K562 (cell line): ENCODE measurements at regions not wholly inside any gene's neighbourhood (a gene's known extent, or its start where the extent isn't known, plus 50 kb on each side); places are given as distances from the start of the nearest gene placed in this dataset.

Experiments used
- ATF3 ChIP-seq, 2 experiments: fragments of 450-650 bp in 1 of 2; sonication (generic) in 1 of 2; formaldehyde crosslinking in 1 of 2; IDR thresholded peaks in 1 of 2; conservative IDR thresholded peaks in 1 of 2; 2 replicates each; pipeline versions ENCODE4 v1.6.1 to v1.8.1; 2016 to 2023; ENCODE audit warnings: mild to moderate bottlenecking in 2 of 2, moderate library complexity in 2 of 2, inconsistent platforms in 1 of 2, missing genetic modification reagents in 1 of 2
- EGR1 ChIP-seq: fragments of 450-650 bp; conservative IDR thresholded peaks from 2 replicates; pipeline ENCODE4 v1.6.1; 2017; ENCODE audit warnings: mild to moderate bottlenecking
- KLF16 ChIP-seq: IDR thresholded peaks from 2 replicates; pipeline ENCODE4 v1.6.1; 2016; ENCODE audit warnings: antibody characterized with exemption
- MAFG ChIP-seq: fragments of 450-650 bp; conservative IDR thresholded peaks from 2 replicates; pipeline ENCODE4 v1.6.1; 2016; ENCODE audit warnings: missing genetic modification characterization, missing compliant biosample characterization
- MLLT1 ChIP-seq, 2 experiments: fragments of 450-650 bp; IDR thresholded peaks; 2 replicates each; pipeline ENCODE4 v1.6.1; 2016
- RAD51 ChIP-seq: fragments of 450-650 bp; IDR thresholded peaks from 2 replicates; pipeline ENCODE4 v1.7.1; 2016; ENCODE audit warnings: low read depth, mild to moderate bottlenecking, borderline replicate concordance
- TEAD4 ChIP-seq, 2 experiments: sonication (generic) in 1 of 2; formaldehyde crosslinking in 1 of 2; IDR thresholded peaks; 2 replicates each; pipeline versions ENCODE4 v1.6.1 to v1.8.0; 2012 to 2022; ENCODE audit warnings: borderline replicate concordance in 1 of 2, inconsistent platforms in 1 of 2, low read length in 1 of 2, mild to moderate bottlenecking in 1 of 2, missing genetic modification reagents in 1 of 2
- ZNF311 ChIP-seq: fragments of 250-450 bp; sonication (Bioruptor Pico); IDR thresholded peaks from 2 replicates; pipeline ENCODE4 v1.4.0; 2020; ENCODE audit warnings: mild to moderate bottlenecking, moderate library complexity
- TF ChIP-seq, protein P1 (sequence below): fragments of 250-450 bp; sonication (Bioruptor Pico); IDR thresholded peaks from 2 replicates; pipeline ENCODE4 v1.8.0; 2021; ENCODE audit warnings: mild to moderate bottlenecking, moderate library complexity
- TF ChIP-seq, protein P2 (sequence below): fragments of 250-450 bp; sonication (Bioruptor Pico); IDR thresholded peaks from 2 replicates; pipeline ENCODE4 v1.4.0; 2020

DNA sequence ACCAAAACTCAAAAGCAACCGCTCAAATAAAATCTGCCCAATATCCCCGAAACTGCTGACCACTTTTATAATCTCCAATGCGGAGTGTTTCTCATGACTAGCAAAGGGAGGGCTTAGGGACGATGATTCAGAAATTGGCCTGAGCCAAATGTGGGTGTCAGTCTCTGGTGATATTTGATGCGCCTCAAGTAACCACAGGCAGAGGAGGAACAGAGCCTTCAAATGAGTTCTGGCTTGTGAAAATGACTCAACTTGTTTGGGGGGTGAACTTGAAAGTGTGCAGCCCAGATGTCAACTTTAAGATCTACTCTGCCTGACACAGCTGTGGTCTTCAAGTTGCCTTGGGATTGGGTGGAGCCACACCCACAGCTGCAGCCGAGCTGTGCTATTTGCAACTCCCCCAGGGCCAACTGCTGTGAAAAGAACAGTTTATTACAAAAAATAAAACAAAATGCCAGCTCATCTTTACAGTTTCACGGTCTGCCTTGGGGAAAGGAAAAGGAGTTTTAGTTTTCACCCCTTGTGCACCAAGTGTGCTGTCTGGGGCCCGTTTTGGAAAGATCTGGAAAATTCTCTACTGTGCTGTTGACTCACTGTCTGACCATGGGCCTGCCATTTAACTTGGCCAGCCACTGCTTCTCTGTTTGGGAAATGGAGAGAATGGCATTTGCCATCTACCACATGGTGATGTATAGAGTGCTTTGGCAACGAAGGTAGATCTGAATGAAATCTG, 222.1 kb downstream of the MTX2 start (continued):
- TF ChIP-seq RAD51 (no peak), KLF16 (0 out of 2 replicates have a peak, but pooled peaks have one; percentile 50), EGR1 (0 out of 2 replicates have a peak, but pooled peaks have one; percentile 28), ATF3 (IDR thresholded peaks at IDR 0.05) (peak; percentile 45), ATF3 (CRISPR knock-in tag; conservative IDR thresholded peaks at IDR 0.05) (no peak), MLLT1 (IDR thresholded peaks at IDR 0.05) (0 out of 4 replicates have a peak, but pooled peaks of 1 of the 2 experiments have one; percentile 21), MAFG (tag) (peak; percentile 56), TEAD4 (IDR thresholded peaks at IDR 0.05; ENCODE audit: low read length) (peak; percentile 60), TEAD4 (CRISPR knock-in tag; IDR thresholded peaks at IDR 0.05; ENCODE audit: borderline replicate concordance) (no peak), ZNF311 (CRISPR knock-in tag) (0 out of 2 replicates have a peak, but pooled peaks have one; percentile 19)
- TF ChIP-seq, protein P1, sequence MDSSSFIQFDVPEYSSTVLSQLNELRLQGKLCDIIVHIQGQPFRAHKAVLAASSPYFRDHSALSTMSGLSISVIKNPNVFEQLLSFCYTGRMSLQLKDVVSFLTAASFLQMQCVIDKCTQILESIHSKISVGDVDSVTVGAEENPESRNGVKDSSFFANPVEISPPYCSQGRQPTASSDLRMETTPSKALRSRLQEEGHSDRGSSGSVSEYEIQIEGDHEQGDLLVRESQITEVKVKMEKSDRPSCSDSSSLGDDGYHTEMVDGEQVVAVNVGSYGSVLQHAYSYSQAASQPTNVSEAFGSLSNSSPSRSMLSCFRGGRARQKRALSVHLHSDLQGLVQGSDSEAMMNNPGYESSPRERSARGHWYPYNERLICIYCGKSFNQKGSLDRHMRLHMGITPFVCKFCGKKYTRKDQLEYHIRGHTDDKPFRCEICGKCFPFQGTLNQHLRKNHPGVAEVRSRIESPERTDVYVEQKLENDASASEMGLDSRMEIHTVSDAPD (CRISPR knock-in tag), result 0 out of 2 replicates have a peak, but pooled peaks have one; percentile 2
- TF ChIP-seq, protein P2, sequence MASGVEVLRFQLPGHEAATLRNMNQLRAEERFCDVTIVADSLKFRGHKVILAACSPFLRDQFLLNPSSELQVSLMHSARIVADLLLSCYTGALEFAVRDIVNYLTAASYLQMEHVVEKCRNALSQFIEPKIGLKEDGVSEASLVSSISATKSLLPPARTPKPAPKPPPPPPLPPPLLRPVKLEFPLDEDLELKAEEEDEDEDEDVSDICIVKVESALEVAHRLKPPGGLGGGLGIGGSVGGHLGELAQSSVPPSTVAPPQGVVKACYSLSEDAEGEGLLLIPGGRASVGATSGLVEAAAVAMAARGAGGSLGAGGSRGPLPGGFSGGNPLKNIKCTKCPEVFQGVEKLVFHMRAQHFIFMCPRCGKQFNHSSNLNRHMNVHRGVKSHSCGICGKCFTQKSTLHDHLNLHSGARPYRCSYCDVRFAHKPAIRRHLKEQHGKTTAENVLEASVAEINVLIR (CRISPR knock-in tag), result no peak; the same call in 1 of the 2 replicates
